ENCODE measurements at regions not wholly inside any gene's neighbourhood (a gene's known extent, or its start where the extent isn't known, plus 50 kb on each side); places are given as distances from the start of the nearest gene placed in this dataset.
"Not testable (repeated sequence)": the region's sequence is repeated elsewhere in the genome, so short reads cannot be mapped to it uniquely, and the experiment has no call there.

GRCh38 chr2:184190725-184191124 is 407.6 kb upstream of the ZNF804A start:
- H3K27ac ChIP-seq, result no peak overlapping the region
- TF ChIP-seq CTCF (conservative IDR thresholded peaks at IDR 0.05), result no peak

- no peak overlapping the region for H3K27ac ChIP-seq
- TF ChIP-seq CTCF (conservative IDR thresholded peaks at IDR 0.05), result no peak
These were observed 405.7 kb upstream of the ZNF804A start for GRCh38 chr2:184192649-184193048.

GRCh38 chr2:184197413-184197812 is 400.9 kb upstream of the ZNF804A start:
- H3K27ac ChIP-seq, result no peak overlapping the region
- no peak for TF ChIP-seq CTCF (conservative IDR thresholded peaks at IDR 0.05)

- H3K27ac ChIP-seq, result not testable (repeated sequence)
These were observed 399.5 kb upstream of the ZNF804A start for GRCh38 chr2:184198791-184199190.

- TF ChIP-seq CTCF (conservative IDR thresholded peaks at IDR 0.05), result no peak
- H3K27ac ChIP-seq, result no peak overlapping the region
These were observed 399.1 kb upstream of the ZNF804A start for GRCh38 chr2:184199274-184199673.

- TF ChIP-seq CTCF (conservative IDR thresholded peaks at IDR 0.05), result no peak
These were observed 397.1 kb upstream of the ZNF804A start for GRCh38 chr2:184201246-184201645.

GRCh38 chr2:184203661-184204060 is 394.7 kb upstream of the ZNF804A start:
- TF ChIP-seq CTCF (conservative IDR thresholded peaks at IDR 0.05), result no peak
- no peak overlapping the region for H3K27ac ChIP-seq

More at GRCh38 chr2:184201246-184201645, 397.1 kb upstream of the ZNF804A start:
- no peak overlapping the region for H3K27ac ChIP-seq

GRCh38 chr2:184205048-184205596 is 393.2 kb upstream of the ZNF804A start:
- H3K27ac ChIP-seq, result no peak overlapping the region
- TF ChIP-seq CTCF (conservative IDR thresholded peaks at IDR 0.05), result no peak
